SJSA1 (cell line): ENCODE measurements at regions not wholly inside any gene's neighbourhood (a gene's known extent, or its start where the extent isn't known, plus 50 kb on each side); places are given as distances from the start of the nearest gene placed in this dataset.
"Not testable (repeated sequence)": the region's sequence is repeated elsewhere in the genome, so short reads cannot be mapped to it uniquely, and the experiment has no call there.

Experiments used
- DNase-seq, 2 experiments: peaks; one replicate each; pipeline ENCODE4 v3.0.0-alpha.2; 2015 to 2020; ENCODE audit warnings: low spot score in 2 of 2, low read depth in 1 of 2
- H3K27ac ChIP-seq: fragments of 250-450 bp; sonication (Bioruptor Pico); 2 replicates; pipeline ENCODE4 v1.5.1; 2020; ENCODE audit warnings: mild to moderate bottlenecking, moderate library complexity
- H3K27me3 ChIP-seq: fragments of 250-450 bp; sonication (Bioruptor Pico); replicated peaks from 2 replicates; pipeline ENCODE4 v1.5.1; 2020; ENCODE audit warnings: mild to moderate bottlenecking, moderate library complexity
- H3K36me3 ChIP-seq: fragments of 250-450 bp; sonication (Bioruptor Pico); 2 replicates; pipeline ENCODE4 v1.5.1; 2020; ENCODE audit warnings: mild to moderate bottlenecking
- H3K4me1 ChIP-seq: fragments of 250-450 bp; sonication (Bioruptor Pico); replicated peaks from 2 replicates; pipeline ENCODE4 v1.6.1; 2021; ENCODE audit warnings: mild to moderate bottlenecking
- H3K4me3 ChIP-seq: fragments of 250-450 bp; sonication (Bioruptor Pico); 2 replicates; pipeline ENCODE4 v1.5.1; 2020; ENCODE audit warnings: mild to moderate bottlenecking
- H3K9me3 ChIP-seq: fragments of 250-450 bp; sonication (Bioruptor Pico); replicated peaks from 2 replicates; pipeline ENCODE4 v1.5.1; 2020; ENCODE audit warnings: mild to moderate bottlenecking

DNA sequence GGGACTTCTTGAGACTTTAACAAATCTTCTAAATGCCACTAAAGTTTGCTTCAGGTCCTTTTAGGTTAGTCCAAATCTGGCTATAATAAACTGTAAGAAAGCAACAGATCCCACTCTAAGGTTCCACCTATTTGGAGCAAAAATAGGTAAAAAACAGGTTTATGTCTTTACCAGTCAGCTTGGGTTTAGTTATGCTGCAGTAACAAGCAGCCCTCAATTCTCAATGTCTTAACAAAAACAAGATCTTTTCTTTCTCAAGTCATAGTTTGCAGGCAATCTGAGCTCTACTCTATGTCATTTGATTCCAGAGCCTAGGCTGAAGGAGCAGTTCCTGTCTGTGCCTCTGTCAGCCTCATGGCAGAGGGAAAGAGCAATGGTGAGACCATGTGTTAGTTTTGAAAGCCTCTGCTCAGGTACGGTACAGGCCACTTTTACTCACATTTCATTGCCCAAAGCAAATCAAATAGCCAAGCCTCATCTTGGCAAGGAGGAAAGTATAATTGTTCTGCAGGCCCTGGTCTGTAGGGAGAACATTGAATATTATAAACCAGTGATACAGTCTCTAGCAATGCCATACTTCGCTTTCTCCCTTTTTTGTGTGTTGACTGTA is 108.6 kb downstream of the CD83 start:
- Histone ChIP-seq H3K4me3 (no peak overlapping the region), H3K27ac (no peak overlapping the region), H3K36me3 (no peaks in the 10 kb centered on the region), H3K9me3 (no peaks in the 10 kb centered on the region), H3K27me3 (no peaks in the 10 kb centered on the region), H3K4me1 (no peaks in the 10 kb centered on the region)
- DNase-seq, result no peak

DNA sequence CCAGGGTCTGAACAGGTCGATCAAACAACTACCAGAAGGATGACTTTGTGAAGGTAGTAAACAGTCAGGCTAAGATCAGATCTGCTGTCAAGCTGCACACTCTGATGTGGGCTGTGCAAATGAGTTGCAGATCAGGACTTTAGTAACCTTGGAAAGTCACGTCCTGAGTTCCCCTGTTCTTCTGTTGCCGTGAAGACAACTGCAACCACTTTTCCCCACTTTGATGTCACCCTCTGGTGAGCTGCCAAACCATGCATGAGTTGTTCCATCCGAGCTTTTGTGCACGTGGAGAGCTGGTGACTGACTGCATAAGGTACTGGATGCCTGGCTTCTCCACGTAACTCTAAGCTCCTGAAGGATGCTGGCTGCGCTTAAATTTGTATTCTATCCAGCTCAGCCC is 111.0 kb downstream of the CD83 start:
- no peaks in the 10 kb centered on the region for H3K9me3 ChIP-seq
- no peak for DNase-seq
- no peak overlapping the region for H3K27ac ChIP-seq
- no peaks in the 10 kb centered on the region for H3K36me3 ChIP-seq
- H3K27me3 ChIP-seq, result no peaks in the 10 kb centered on the region
- no peak overlapping the region for H3K4me3 ChIP-seq
- no peaks in the 10 kb centered on the region for H3K4me1 ChIP-seq

DNA sequence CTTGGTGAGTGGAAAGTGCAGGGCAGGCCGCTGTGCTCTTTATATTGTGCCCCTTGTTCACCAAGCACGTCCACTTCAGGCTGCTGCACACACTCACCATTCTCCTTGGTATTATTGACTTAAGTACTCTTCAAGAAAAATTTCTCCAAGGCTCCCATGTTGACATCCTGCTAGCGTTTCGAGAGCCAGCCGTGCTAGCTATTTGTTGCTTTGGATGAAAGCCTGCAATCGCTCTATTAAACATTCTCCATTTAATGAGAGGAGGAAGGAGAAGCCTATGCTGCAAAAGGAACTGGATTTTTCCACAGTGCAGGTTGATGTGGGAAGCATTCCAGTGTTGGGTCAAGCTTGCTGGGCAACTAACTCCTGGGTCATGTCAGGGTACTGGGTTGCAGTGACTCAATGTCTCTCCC is 113.5 kb downstream of the CD83 start:
- H3K4me1 ChIP-seq, result no peaks in the 10 kb centered on the region
- no peaks in the 10 kb centered on the region for H3K9me3 ChIP-seq
- no peaks in the 10 kb centered on the region for H3K36me3 ChIP-seq
- H3K27ac ChIP-seq, result no peak overlapping the region
- no peak overlapping the region for H3K4me3 ChIP-seq
- DNase-seq, result no peak
- no peaks in the 10 kb centered on the region for H3K27me3 ChIP-seq

DNA sequence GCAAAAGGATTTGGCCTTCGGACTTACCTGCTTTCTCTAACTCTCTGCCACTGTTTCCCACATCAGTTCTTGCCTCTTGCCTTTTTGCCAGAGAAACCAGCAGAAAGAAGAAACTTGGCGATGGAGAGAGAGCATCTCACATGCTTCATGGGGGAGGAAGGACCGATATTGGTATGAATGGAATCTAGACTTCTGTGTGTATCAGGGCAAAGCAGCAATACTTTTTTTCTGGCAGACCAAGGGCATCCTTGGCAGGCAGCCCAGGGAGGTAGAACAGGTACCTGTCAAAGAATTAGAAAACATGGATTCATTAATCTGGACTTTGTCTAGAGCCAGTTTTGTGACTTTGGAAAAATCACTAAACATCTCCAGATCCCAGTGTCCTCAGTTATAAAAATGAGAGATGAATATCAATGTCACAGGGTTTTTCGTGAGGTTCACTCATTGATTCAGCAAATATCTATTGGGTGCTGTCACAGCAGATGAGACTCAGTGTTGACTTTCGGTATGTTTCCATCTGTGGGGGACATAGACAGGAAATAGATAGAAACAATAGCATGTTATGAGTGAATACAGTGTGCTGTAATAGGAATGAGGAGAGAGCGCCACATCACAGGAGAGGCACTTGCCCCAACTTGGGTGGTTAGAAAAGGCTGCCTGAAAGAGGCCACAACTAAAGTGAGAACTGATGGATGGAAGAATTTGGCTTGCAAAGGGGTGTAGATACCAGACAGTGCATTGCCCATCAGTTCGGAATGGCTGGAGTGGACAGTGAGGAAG is 114.1 kb downstream of the CD83 start:
- H3K4me3 ChIP-seq, result no peak overlapping the region
- H3K9me3 ChIP-seq, result no peaks in the 10 kb centered on the region
- H3K27me3 ChIP-seq, result no peaks in the 10 kb centered on the region
- H3K36me3 ChIP-seq, result no peaks in the 10 kb centered on the region
- no peaks in the 10 kb centered on the region for H3K4me1 ChIP-seq
- H3K27ac ChIP-seq, result no peak overlapping the region
- no peak for DNase-seq

DNA sequence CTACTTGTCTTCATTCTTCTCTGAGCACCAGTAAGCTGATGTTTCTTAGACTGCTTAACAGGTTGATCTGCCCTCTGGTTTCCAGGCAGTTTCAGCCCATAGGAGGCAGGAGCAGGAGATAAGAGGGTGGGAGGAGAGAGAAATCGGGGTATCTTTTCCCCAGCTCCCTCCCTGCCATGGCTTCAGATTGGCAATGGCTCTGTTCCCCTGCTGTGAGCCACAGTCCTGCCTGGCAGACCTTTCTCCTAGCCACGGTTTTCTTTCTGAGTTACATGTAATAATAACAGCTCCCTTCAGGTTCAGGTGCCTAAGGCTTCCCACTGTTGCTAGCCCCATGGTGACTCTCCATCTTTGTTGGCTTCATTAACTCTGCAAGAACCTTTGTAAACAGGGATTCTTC is 115.3 kb downstream of the CD83 start:
- no peak overlapping the region for H3K4me3 ChIP-seq
- H3K36me3 ChIP-seq, result no peaks in the 10 kb centered on the region
- H3K27ac ChIP-seq, result no peak overlapping the region
- DNase-seq, result no peak
- H3K27me3 ChIP-seq, result no peaks in the 10 kb centered on the region
- H3K4me1 ChIP-seq, result no peaks in the 10 kb centered on the region
- H3K9me3 ChIP-seq, result no peaks in the 10 kb centered on the region

DNA sequence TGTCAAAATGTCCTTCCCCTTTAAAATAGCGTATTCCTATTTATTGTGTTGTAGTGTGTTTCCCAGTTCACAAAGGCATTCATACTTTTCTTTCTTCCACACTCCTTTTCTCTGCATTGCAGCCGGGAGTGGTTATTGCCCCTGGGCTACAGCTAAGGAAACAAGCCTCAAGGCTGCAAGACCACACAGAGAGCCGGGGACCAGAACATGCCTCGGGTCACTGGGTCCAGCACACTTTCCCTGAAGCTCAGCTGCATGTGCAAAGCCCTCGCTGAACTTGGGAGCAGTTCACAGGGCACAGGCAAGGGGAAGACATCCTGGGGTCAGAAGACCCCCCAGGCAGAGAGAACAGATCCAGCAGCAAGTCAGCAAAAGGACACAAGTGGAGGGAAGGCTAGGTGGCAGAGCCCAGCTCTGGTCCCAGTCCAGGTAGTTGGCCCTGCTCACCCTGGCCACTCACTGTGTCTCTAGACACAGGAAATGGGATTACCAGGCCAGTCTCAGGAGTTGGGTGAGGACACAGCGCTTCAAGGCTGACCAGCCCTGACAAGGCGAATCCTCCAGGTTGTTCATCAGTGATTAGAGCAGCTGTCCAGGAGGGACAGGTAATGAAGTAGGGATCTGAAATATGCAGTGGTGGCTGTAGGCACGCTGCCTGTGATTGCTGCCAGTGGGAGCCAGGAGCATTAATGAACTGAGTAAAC is 118.2 kb downstream of the CD83 start:
- DNase-seq, result no peak
- no peak overlapping the region for H3K27ac ChIP-seq

DNA sequence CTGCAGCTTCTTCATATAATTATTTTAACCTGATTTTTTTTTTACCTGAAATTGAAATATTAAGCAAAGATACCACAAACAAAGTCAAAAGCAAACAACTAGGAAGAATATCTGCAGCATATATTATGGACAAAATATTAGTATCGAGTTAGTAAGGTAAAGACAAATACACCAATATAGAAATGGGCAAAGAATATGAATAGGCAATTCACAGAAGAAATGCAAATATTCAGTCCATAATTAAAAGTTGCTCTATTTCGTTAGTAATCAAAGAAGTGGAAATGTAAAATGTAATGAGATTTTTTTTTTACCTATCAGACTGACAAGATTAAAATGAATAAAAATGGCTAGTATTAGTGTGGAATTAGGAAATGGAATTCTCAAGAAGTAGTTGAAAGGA is 121.5 kb downstream of the CD83 start:
- DNase-seq, result no peak
- H3K9me3 ChIP-seq, result no peaks in the 10 kb centered on the region
- no peaks in the 10 kb centered on the region for H3K27me3 ChIP-seq

More for the DNA sequence above, 118.2 kb downstream of the CD83 start:
- Histone ChIP-seq H3K36me3 (no peaks in the 10 kb centered on the region), H3K4me3 (no peak overlapping the region), H3K27me3 (no peaks in the 10 kb centered on the region), H3K9me3 (no peaks in the 10 kb centered on the region), H3K4me1 (no peaks in the 10 kb centered on the region)

DNA sequence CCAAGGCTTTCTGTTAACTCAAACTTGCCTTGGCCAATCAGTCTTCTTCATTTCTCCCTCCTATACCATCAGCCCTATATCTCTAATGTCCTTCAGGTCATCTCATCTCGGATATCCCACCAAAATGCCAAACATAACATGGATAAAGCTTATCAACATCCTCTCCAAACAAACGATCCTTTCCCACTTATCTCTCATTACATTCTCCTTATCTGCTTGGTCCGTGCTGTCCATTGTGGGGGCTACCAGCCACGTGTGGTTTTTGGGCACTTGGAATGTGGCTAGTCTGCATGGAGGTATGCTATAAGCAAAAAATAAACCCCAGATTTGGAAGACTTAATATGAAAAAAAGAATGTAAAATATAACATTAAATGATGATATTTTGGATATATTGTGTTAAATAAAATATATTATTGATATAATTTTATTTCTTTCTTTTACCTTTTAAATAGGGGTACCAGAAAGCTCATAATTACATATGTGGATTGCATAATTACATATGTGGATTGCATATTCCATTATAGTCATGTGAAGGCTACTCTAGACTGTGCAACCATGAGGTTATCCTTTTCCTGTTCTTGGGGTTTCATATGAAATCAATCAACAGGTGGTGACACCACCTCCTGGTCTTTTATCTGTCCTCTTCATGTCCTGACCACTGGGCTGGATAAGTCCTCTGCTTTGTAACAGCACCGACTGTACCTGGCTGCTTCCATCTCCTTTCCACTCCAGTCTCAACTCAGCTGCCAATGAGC is 123.0 kb downstream of the CD83 start:
- Histone ChIP-seq H3K4me3 (no peak overlapping the region), H3K36me3 (no peaks in the 10 kb centered on the region), H3K4me1 (no peaks in the 10 kb centered on the region), H3K27me3 (no peaks in the 10 kb centered on the region), H3K27ac (no peak overlapping the region), H3K9me3 (no peaks in the 10 kb centered on the region)
- no peak for DNase-seq

More for the DNA sequence above, 121.5 kb downstream of the CD83 start:
- no peak overlapping the region for H3K27ac ChIP-seq
- no peaks in the 10 kb centered on the region for H3K36me3 ChIP-seq
- no peak overlapping the region for H3K4me3 ChIP-seq
- no peaks in the 10 kb centered on the region for H3K4me1 ChIP-seq

DNA sequence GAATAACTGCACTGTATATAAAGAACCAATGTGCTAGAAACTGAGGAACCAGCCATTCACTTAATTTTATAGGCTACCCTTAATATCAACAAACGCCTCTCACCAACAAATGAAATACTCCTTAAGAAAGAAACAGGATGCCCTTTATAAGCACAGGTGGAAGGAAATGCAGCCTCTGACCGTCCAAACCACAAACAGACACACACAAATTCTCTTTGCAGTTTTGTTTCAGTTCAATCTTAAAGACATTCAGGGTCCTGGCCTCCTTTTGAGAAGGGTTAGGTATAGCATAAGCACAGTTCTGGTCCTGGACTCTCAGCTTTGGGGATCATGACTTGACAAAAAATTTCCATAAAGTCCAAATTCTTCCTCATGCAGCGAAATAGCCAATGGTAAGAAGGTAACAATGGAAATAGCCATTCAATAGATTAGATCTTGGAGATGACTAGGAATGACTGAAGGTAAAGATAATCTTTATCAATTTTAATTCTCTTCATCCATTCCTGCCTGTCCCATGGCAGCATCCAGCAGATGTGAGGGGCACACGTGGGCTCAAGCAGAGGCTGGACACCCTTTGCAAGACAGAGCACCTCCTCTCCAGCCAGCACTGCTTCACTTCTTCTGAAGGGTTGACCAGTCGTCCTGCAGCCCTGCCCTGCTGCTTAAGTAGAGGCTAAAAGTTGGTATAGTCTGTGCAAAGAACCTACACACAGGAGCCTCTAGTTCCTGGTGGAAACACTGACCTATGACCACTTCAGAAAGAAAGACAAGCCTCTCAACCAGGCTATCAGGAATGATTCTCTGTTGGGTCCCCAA is 123.9 kb downstream of the CD83 start:
- no peak for DNase-seq
- H3K9me3 ChIP-seq, result no peaks in the 10 kb centered on the region
- no peaks in the 10 kb centered on the region for H3K4me1 ChIP-seq
- H3K27ac ChIP-seq, result no peak overlapping the region
- H3K36me3 ChIP-seq, result no peaks in the 10 kb centered on the region
- no peak overlapping the region for H3K4me3 ChIP-seq
- H3K27me3 ChIP-seq, result no peaks in the 10 kb centered on the region

DNA sequence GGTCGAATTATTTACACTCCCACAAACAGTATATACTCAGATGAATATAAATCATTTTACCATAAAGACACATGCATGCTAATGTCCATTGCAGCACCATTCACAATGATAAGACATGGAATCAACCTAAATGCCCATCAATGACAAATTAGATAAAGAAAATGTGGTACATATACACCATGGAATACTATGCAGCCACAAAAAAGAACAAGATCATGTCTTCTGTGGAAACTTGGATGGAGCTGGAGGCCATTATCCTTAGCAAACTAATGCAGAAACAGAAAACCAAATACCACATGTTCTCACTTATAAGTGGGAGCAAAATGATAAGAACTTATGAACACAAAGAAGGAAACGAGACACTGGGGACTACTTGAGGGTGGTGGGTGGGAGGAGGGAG is 125.3 kb downstream of the CD83 start:
- H3K36me3 ChIP-seq, H3K9me3 ChIP-seq, DNase-seq, H3K27ac ChIP-seq, H3K27me3 ChIP-seq, H3K4me3 ChIP-seq, H3K4me1 ChIP-seq: not testable (repeated sequence)

DNA sequence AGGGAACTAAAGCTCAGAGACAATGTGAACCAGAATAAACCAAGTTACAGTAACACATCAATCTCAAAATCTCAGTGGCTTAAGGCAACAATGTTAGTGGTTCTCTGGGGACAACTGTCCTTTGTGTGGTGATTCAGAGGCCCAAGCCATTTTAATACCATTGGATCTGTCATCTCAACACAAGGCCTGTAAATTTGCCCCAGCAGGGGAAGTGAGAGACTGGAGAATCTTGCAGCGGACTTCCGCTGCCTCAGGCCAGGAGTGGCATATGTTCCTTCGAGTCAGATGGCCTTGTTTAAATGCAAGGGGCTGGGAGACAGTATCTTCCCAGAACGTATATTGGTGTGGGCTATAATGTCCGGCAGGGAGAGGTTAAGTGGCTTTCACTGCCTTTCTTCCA is 126.0 kb downstream of the CD83 start:
- Histone ChIP-seq H3K9me3 (no peaks in the 10 kb centered on the region), H3K36me3 (no peaks in the 10 kb centered on the region), H3K27ac (no peak overlapping the region), H3K4me1 (no peaks in the 10 kb centered on the region), H3K27me3 (no peaks in the 10 kb centered on the region), H3K4me3 (no peak overlapping the region)
- DNase-seq, result no peak

DNA sequence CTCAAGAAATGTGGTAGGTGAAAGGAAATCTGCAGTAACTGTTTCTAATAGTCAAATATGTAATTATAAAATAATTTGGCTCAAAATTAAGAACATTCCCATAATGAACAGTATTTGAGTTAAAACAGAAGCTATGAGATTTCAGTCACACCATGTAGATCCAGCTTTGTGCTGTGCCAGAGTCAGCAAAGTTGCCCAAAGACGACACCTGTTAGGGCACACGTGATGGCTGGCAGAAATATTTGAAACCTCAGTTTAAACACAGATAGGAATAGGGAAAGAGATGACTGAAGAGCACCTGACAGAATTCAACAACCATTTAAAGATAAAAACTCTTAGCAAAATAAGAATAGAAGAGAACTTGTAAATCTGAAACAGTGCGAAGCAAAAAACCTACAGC is 129.3 kb downstream of the CD83 start:
- Histone ChIP-seq H3K27me3 (no peaks in the 10 kb centered on the region), H3K27ac (no peak overlapping the region)
- DNase-seq, result no peak

DNA sequence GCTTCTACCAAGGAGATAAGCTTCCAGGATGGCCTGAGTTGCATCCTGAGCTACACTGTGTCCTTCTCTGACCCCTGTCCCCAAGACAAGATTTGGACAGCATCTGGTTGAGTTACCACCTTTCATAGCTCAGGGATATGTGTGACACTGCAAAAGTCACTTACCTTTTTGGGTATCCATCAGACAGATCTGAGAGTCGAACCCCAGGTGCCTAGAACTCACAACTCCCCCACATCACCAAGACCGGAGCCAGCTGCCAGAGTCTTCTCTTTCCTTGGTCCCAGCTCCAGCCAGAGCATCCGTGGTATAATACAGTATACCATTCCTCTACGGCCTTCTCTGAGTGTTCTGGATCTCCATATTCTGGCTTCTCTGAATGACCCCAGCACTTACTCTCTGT is 133.0 kb downstream of the CD83 start:
- Histone ChIP-seq H3K4me1 (no peaks in the 10 kb centered on the region), H3K27me3 (no peaks in the 10 kb centered on the region), H3K4me3 (no peak overlapping the region), H3K27ac (no peak overlapping the region), H3K36me3 (no peaks in the 10 kb centered on the region), H3K9me3 (no peaks in the 10 kb centered on the region)
- no peak for DNase-seq

More for the DNA sequence above, 129.3 kb downstream of the CD83 start:
- Histone ChIP-seq H3K4me3 (no peak overlapping the region), H3K36me3 (no peaks in the 10 kb centered on the region), H3K9me3 (no peaks in the 10 kb centered on the region), H3K4me1 (no peaks in the 10 kb centered on the region)
